ENCODE measurements at regions not wholly inside any gene's neighbourhood (a gene's known extent, or its start where the extent isn't known, plus 50 kb on each side); places are given as distances from the start of the nearest gene placed in this dataset.
"Not testable (repeated sequence)": the region's sequence is repeated elsewhere in the genome, so short reads cannot be mapped to it uniquely, and the experiment has no call there.

DNA sequence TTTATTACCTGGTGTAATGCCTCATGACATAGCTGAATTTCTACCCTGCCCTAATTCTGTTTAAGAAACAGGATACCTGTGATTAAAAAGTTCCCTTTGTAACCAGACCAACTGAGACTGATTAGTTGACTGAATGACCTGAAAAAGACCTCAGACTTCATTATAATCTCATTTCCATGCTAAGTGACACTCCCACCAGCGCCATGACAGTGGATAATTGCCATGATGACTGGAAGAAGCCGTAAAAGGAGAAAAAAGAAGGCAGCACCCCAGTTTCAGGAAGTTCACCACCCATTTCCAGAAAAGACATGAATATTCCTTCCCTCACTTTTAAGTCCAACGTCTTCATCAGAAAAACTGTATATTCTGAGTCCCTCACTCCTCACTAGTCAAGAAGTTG, 125.6 kb upstream of the HS3ST4 start:
- no peak for DNase-seq

DNA sequence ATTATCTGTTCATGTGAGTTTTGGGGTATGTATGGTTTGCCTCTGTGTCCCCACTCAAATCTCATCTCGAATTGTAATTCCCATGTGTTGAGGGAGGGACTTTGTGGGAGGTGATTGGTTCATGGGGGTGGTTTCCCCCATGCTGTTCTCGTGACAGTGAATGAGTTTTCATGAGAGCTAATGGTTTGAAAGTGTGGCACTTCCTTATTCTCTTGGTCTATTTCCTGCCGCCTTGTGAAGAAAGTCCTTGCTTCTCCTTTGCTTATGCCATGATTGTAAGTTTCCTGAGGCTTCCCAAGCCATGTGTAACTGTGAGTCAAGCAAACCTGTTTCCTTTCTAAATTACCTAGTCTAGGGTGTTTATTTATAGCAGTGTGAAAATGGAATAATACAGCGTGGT, 128.1 kb upstream of the HS3ST4 start:
- DNase-seq, result no peak

DNA sequence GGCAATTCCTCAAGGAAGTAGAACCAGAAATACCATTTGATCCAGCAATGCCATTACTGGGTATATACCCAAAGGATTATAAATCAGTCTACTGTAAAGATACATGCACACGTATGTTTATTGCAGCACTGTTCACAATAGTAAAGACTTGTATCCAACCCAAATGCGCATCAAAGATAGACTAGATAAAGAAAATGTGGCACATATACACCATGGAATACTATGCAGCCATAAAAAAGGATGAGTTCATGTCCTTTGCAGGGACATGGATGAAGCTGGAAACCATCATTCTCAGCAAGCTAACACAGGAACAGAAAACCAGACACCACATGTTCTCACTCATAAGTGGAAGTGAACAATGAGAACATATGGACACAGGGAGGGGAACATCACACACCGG, 130.0 kb upstream of the HS3ST4 start:
- not testable (repeated sequence) for DNase-seq

DNA sequence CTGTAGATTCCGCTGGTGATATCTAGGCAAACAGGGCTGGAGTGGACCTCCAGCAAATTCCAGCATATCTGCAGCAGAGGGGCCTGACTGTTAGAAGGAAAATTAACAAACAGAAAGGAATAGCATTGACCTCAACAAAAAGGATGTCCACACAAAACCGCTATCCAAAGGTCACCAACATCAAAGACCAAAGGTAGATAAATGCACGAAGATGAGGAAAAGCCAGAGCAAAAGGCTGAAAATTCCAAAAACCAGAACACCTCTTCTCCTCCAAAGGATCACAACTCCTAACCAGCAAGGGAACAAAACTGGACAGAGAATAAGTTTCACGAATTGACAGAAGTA, 134.8 kb upstream of the HS3ST4 start:
- DNase-seq, result not testable (repeated sequence)

DNA sequence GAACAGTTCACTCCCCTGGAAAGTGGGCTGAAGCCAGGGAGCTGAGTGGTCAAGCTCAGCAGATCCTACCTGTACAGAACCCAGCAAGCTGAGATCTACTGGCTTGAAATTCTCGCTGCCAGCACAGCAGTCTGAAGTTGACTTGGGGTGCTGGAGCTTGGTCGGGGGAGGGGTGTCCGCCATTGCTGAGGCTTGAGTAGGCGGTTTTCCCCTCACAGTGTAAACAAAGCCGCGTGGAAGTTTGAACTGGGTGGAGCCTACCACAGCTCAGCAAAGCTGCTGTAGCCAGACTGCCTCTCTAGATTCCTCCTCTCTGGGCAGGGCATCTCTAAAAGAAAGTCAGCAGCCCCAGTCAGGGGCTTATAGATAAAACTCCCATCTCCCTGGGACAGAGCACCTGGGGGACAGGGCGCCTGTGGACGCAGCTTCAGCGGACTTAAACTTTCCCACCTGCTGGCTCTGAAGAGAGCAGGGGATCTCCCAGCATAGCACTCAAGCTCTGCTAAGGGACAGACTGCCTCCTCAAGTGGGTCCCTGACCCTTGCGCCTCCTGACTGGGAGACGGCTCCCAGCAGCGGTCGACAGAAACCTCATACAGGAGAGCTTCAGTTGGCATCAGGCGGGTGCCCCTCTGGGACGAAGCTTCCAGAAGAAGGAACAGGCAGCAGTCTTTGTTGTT, 135.3 kb upstream of the HS3ST4 start:
- not testable (repeated sequence) for DNase-seq

DNA sequence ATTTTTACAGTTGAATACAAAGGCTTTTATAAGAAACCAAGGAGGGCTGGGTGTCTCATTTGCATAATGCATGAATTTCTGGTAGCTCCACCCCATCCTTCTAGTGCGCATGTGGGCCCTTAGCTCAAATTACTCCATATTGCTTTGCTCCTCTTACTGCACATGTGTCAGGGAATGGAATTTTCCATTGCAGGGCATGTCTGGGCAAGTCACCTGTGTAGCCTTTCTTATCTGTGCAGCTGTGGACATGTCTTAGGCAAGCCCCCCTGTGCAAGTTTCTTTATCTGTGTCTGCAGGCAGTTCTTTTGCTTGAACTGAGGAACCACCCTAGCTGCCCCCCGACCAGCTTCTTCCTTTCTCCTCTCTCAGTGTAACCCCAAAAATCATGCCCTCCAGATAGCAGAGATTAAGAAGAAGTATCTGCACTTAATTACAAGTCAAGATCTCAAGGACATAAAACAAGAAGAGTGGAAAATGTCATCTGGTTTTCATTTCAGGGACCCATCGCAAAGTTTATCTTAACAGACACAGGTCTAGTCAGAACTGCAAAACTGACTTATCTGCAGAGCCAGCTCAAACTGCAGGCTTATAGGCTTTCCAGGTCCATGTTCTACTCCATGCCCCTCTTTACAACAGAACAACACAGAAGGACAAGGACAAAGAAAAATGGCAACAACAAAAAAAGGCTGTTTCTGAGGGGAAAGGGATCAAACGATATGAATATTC, 137.9 kb upstream of the HS3ST4 start:
- DNase-seq, result no peak

DNA sequence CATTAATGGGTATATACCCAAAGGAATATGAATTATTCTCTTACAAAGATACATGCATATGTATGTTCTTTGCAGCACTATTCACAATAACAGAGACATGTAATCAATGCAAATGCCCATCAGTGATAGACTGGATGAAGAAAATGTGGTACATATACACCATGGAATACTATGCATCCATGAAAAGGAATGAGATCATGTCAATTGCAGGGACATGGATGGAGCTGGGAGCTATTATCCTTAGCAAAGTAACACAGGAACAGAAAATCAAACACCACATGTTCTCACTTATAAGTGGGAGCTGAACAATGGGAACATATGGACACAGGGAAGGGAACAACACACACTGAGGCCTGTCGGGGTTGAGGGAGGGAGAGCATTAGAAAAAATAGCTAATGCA, 141.1 kb upstream of the HS3ST4 start:
- no peak for DNase-seq

DNA sequence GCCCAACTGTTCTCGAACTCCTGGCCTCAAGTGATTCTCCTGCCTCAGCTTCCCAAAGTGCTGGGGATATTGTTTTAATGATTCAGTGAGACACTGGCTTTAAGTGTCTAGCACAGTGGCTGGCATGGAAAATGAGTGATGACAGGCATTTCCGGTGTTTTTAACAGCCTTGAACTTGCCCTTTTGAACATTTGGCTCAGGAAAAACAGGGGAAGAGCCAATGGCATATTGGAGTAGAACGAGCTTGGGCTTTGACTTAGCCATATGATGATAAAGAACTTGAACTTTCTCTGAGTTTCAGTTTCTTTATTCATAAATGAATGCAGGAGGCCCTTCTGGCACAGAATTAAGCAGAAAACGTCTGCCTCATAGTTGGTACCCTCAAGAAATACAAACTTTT, 145.0 kb upstream of the HS3ST4 start:
- DNase-seq, result no peak

DNA sequence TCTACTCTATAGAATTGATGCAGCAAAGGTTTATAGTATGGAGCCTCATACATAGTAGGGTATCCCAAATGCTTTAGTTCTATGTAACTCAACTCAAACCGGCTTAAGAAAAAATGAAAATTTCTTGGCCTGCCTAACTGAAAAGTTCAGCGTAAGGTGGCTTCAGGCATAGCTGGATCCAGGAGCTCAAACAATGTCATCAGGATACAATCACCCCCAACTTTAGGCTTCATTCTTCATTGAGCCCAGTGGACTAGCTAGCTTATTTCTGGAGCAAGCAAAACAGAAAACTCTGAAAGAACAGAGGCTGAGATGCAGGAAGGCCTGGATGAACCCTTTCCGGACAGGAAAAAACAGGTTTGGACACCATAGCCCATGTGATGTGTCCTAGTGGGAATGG, 147.5 kb upstream of the HS3ST4 start:
- DNase-seq, result no peak

DNA sequence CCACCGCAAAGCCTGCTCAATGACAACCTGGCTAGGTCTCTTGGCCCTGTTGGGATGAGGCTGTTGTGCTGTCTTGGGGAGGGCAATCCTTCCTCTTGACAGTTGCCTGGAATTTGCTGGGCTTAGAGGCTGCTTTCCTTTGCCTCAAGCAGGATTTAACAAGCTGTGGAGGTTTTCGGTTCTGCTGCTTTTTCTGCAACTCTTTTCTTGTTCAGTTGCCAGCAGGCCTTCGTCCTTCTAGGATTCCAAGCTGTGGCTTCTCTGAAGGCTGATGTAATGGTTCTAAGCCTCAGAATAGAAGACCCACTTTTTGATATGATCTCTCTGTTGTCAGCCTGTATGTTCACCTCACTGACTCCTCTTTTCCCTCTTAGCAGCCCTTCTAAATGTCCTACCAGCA, 149.5 kb upstream of the HS3ST4 start:
- no peak for DNase-seq

DNA sequence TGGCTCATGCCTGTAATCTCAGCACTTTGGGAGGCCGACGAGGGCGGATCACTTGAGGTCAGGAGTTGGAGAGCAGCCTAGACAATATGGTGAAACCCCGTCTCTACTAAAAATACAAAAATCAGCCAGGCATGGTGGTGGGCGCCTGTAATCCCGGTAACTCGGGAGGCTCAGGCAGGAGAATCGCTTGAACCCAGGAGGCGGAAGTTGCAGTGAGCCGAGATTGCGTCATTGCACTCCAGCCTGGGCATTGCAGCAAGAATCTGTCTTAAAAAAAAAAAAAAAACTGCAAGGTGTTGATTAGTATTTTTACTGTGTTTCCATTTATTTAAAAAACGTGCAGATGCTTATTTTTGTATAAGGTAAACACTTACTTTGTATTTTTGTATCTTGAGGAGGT, 152.0 kb upstream of the HS3ST4 start:
- not testable (repeated sequence) for DNase-seq

DNA sequence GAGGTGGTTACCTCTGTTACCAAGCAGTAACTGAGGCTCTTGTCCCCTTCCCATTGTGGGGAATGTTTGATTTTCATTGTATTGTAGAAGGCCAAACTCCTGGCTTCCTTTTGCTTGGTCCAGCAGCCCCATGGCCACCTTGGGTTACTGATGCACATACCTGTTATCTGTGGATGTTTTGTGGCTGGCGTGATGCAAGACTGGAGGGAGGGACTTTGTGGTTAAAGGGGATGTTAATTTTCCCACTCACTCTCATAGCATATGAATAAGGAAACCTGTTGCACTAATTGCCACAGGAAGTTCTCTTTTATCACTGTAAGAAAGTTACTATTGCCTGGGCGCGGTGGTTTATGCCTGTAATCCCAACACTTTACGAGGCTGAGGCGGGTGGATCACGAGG, 168.6 kb upstream of the HS3ST4 start:
- no peak for DNase-seq

DNA sequence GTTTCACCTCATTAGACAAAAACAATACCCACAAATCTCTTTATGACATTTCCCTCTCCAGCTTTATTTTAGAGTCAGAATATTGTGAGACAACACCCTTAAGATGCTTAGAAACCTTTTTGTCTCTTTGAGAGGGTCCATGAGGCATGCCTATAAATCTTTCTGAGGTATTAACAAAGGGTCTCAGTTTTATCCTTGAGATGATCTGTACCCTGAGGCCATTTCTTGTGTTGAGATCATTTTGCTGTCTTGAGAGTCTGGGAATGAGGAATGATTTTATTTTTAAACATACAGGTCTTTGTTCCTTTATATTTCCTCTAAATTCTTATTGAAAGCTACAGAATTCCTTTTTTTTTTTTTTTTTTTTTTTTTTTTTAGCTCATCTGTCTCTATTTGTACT, 179.7 kb upstream of the HS3ST4 start:
- DNase-seq, result no peak

DNA sequence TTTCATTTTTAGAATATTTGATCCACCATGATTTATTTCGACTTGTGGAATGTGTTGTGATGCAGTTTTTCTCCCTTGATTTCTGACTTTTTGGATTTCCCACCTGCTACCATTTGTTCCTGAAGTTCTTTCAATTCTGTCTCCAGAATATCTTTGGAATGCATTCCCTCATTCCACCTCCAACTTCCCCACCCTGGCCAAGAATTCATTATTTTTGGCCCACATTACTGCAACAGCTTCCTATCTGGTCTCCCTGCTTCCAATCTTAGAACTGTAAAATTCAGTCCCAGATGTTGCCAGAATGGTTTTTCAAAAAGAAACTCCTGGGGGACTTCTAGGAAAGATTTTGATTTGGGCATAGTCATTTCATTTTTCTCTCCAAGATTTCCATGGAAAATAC, 182.3 kb upstream of the HS3ST4 start:
- DNase-seq, result no peak

DNA sequence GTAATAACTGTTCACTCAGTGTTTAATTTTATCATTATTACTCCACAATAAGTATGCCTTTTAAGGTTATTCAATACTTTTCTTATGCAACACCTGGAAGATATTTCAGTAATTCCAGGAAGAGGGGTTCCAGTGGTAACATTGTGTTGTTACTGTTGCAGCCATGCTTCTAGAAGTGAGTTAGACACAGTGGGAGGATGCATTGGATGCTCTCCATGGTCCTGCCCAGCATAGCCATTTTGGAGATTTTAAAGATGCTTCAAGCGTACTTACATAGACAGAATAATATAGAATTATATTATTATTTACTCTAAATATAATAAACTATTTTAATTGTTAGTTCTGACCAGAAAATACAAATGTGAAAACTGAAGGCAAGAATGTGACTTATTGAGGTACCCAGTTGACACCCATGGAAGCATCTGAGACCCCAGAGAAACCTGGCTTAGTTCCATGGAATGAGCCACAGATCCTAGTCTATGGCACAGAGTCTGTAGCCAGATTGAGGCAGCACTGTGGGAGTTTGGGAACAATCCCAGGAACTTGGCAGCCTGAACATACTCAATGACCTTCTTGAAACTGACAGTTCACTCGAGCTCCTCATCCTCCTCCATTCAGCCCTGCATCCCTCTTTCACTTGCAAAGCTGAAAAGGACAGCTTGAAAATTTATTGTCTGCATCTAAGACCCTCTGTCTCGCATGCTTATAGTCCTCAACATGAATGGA, 190.1 kb upstream of the HS3ST4 start:
- DNase-seq, result no peak

DNA sequence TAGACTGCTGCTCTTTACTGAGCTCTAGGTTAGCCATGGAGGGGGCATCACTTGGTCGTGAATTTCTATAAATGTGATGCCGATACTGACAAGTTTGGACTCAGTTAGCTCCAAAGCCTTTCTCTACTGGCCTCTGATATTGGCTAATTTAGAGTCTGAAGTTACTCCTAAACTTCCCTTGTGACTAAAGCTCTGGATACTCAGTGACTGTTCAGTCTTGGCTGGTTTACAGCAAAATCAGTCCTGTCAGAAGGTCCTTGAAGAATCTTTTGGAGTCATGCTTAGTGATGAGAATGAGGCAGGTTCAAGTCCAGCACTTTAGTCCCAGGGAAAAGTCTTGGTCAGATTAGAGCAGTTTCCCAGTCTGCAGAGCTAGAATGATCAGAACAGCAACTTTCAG, 197.5 kb upstream of the HS3ST4 start:
- no peak for DNase-seq

DNA sequence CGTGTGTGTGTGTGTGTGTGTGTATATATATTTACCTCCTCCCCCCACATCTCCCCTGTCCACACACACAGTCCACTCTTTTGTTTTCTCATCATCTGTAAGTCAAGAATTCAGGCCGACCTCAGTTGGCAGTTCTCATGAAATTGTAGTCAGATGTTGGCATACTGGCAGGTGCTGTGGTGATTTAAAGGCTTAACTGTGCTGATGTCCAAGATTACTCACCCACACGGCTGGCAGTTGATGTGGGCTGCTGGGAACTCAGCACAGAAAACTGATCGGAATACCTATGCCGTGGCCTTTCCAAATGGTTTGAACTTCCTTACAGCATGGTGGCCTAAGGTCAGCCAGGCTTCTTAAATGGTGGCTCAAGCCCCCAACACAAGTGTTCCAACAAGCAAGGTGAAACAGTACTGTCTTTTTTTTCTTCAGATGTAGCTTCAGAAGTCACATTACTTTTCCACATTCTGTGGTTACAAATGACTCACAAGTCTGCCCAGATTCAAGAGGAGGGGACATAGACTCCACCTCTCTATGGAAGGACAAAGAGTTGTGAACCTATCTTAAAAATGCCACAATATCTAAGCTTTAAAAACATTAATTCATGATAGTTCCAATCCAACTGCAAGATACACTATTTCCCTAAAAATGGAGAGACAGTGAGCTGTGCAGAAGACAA, 198.5 kb upstream of the HS3ST4 start:
- no peak for DNase-seq

DNA sequence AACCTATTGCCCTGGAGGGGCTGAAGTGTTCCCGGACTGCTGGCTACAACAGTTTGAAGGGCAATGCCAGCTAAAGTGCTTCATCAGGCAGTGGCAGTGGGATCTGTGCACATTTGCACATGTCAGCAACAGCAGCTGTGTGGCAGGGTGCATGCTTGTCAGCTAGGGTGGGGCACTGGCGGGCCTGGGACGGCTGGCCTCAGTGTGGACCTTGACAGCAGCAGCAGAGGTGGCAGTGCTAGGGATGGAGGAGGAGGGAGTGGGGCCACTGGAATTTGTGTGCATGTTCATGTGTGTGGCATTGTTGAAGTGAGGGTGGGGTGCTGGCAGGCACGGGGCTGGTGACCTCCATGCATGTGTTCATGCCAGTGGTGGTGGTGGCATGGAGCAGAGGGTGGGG, 203.3 kb upstream of the HS3ST4 start:
- DNase-seq, result no peak

DNA sequence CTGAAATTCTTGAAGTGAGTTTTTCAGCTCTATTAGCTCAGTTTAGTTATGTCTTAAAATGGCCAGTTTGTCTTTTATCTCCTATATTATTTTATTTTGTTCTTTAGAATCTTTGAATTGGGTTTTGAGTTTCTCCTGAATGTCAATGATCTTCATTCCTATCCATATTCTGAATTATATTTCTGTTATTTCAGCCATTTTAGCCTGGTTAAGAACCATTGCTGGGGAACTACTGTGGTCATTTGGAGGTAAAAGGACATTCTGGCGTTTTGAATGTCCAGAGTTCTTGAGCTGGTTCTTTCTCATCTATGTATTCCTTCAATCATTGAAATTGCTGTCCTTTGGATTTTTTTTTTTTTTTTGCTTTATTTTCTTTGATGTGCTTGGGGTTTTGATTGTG, 203.9 kb upstream of the HS3ST4 start:
- no peak for DNase-seq

DNA sequence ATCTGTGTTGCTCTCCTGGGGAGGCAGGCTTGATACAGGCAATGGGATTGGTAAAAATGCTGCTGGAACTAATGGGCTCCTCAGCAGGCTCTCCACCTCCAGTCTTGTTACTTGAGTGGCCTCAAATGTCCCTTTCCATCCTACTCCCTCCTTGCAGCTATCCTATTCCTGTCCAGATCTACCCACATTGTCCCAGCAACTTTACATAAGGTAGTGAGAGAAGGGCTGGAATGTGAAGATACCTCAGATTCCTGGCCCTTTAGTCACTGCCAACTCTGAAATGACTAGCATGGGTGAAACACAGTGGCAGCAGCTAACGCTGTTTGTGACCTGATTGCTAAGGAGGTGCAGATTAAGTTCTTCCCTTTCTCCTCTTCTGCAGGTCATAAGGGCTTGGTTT, 210.1 kb upstream of the HS3ST4 start:
- no peak for DNase-seq

DNA sequence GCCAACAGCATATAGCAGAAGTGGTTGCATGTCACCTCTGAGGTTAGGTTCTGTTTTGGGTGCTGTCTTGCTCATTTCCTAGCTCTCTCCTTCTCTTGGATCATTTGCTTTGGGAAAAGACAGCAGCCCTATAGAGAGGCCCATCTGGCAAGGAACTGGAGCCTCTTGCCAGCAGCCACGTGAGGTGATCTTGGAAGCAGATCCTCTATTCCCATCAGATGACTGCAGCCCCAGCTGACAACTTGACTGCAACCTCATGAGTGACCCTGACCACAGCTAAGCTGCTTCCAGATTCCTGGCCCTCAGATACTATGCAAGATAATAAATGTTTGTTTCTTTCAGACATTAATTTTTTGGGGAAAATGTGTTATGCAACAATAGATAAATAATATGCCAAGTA, 213.3 kb upstream of the HS3ST4 start:
- DNase-seq, result no peak

DNA sequence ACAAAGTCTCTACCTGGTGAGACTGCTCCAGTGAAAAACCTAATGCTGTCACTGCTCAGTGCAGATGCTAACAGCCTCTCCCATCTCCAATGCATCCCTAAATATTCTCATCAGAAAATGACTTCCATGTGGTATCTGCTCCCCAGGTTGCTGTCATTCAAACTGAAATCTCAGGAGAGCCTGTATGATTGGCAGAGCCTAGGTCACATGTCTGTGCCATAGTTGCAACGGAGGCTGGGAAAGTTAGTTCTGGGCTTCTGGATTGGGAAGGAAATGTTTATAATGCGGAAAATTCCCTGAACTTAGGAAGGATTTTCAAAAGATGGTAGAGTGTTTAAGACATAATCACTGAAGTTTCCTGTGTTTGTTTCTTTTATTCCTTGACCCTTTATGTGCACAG, 206.4 kb upstream of the ZKSCAN2 start:
- no peak for DNase-seq

DNA sequence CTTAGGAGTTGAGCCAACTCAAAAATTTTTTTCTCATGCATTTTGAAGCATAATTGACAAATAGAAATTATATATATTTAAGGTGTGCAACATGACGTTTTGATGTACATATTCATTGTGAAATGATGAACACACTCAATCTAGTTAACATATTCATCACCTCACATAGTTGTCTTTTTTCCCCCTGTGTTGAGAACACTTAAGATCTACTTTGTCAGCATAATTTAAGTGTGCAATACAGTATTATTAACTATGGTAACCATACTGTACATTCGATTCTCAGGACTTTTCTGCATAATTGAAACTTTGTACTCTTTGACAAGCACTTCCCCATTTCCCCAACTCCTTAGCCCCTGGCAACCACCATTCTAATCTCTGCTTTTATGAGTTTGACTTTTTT, 192.2 kb upstream of the ZKSCAN2 start:
- DNase-seq, result no peak
